ENCODE measurements at regions not wholly inside any gene's neighbourhood (a gene's known extent, or its start where the extent isn't known, plus 50 kb on each side); places are given as distances from the start of the nearest gene placed in this dataset.

DNA sequence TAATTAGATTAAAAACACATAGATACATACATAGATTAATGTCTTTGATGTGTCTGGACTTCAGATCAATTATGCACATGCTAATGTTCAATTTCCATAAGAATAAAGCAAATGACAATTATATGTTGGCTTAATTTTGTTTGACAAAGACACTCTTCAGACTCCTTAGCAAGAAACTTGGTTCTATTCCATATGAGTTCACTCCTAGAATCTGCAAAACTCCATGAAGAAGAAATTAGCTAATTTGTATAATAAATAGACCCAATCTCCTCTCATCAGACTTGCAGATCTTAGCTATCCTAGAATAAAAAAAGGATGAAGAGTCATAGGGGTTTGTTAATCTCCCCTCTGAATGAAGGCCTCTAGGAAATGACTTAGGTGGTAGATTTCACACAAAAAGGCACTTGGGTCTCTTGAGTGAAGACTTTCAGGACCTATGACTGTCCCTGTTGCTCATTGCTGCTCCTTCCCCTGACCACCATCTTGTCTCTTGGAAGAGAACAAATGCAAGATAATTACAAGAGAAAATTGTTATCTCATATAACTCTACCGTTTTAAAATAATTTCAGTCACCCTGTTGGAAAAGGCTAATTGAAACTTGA, 302.2 kb downstream of the EFNB2 start:
- Histone ChIP-seq H3K36me3 (ENCODE audit: insufficient read depth) (no peaks in the 10 kb centered on the region), H3K79me2 (replicated peaks; ENCODE audit: insufficient read depth) (no peaks in the 10 kb centered on the region), H3K9me2 (ENCODE audit: insufficient read depth) (no peaks in the 10 kb centered on the region), H3K4me1 (ENCODE audit: insufficient read depth) (peaks cover 17% of the 10 kb centered on the region), H3K27ac (ENCODE audit: low read depth) (peak overlapping the region; percentile 78), H3K4me2 (peak overlapping the region; percentile 0; the same call in 1 of the 2 replicates), H2AFZ (no peak overlapping the region), H4K20me1 (replicated peaks; ENCODE audit: insufficient read depth) (no peaks in the 10 kb centered on the region), H3F3A (replicated peaks; ENCODE audit: low read depth) (0 out of 2 replicates have a peak, but pooled peaks cover 6% of the 10 kb centered on the region), H3K4me3 (no peak overlapping the region), H3K27me3 (ENCODE audit: insufficient read depth) (no peaks in the 10 kb centered on the region)
- Mint-ChIP-seq H3K27ac (peak overlapping the region; percentile 79), H3K36me3 (ENCODE audit: low read depth) (peaks cover 3% of the 10 kb centered on the region; the same call in 1 of the 3 replicates), H3K4me3 (no peak overlapping the region), H3K9me3 (no peaks in the 10 kb centered on the region), H3K27me3 (ENCODE audit: insufficient read depth, low read depth, poor library complexity) (peaks cover 4% of the 10 kb centered on the region), H3K4me1 (peaks cover 28% of the 10 kb centered on the region)
- DNase-seq (ENCODE audit: low spot score) (peak; percentile 23), ATAC-seq (no peak)
- no peak for TF ChIP-seq REST (IDR thresholded peaks at IDR 0.05; ENCODE audit: unreplicated experiment)
- TF ChIP-seq, protein P1, sequence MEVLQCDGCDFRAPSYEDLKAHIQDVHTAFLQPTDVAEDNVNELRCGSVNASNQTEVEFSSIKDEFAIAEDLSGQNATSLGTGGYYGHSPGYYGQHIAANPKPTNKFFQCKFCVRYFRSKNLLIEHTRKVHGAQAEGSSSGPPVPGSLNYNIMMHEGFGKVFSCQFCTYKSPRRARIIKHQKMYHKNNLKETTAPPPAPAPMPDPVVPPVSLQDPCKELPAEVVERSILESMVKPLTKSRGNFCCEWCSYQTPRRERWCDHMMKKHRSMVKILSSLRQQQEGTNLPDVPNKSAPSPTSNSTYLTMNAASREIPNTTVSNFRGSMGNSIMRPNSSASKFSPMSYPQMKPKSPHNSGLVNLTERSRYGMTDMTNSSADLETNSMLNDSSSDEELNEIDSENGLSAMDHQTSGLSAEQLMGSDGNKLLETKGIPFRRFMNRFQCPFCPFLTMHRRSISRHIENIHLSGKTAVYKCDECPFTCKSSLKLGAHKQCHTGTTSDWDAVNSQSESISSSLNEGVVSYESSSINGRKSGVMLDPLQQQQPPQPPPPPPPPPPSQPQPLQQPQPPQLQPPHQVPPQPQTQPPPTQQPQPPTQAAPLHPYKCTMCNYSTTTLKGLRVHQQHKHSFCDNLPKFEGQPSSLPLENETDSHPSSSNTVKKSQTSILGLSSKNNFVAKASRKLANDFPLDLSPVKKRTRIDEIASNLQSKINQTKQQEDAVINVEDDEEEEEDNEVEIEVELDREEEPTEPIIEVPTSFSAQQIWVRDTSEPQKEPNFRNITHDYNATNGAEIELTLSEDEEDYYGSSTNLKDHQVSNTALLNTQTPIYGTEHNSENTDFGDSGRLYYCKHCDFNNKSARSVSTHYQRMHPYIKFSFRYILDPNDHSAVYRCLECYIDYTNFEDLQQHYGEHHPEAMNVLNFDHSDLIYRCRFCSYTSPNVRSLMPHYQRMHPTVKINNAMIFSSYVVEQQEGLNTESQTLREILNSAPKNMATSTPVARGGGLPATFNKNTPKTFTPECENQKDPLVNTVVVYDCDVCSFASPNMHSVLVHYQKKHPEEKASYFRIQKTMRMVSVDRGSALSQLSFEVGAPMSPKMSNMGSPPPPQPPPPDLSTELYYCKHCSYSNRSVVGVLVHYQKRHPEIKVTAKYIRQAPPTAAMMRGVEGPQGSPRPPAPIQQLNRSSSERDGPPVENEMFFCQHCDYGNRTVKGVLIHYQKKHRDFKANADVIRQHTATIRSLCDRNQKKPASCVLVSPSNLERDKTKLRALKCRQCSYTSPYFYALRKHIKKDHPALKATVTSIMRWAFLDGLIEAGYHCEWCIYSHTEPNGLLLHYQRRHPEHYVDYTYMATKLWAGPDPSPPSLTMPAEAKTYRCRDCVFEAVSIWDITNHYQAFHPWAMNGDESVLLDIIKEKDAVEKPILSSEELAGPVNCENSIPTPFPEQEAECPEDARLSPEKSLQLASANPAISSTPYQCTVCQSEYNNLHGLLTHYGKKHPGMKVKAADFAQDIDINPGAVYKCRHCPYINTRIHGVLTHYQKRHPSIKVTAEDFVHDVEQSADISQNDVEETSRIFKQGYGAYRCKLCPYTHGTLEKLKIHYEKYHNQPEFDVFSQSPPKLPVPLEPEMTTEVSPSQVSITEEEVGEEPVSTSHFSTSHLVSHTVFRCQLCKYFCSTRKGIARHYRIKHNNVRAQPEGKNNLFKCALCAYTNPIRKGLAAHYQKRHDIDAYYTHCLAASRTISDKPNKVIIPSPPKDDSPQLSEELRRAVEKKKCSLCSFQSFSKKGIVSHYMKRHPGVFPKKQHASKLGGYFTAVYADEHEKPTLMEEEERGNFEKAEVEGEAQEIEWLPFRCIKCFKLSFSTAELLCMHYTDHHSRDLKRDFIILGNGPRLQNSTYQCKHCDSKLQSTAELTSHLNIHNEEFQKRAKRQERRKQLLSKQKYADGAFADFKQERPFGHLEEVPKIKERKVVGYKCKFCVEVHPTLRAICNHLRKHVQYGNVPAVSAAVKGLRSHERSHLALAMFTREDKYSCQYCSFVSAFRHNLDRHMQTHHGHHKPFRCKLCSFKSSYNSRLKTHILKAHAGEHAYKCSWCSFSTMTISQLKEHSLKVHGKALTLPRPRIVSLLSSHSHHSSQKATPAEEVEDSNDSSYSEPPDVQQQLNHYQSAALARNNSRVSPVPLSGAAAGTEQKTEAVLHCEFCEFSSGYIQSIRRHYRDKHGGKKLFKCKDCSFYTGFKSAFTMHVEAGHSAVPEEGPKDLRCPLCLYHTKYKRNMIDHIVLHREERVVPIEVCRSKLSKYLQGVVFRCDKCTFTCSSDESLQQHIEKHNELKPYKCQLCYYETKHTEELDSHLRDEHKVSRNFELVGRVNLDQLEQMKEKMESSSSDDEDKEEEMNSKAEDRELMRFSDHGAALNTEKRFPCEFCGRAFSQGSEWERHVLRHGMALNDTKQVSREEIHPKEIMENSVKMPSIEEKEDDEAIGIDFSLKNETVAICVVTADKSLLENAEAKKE (CRISPR knock-in tag; IDR thresholded peaks at IDR 0.05) = peak; percentile 83; the same call in 1 of the 2 replicates
- TF ChIP-seq CREB1 (CRISPR knock-in tag; IDR thresholded peaks at IDR 0.05; ENCODE audit: low read depth) = no peak
- no peak for TF ChIP-seq EZH2 (IDR thresholded peaks at IDR 0.05; ENCODE audit: low read depth, unreplicated experiment)
- peak; percentile 64; the same call in 1 of the 2 replicates for TF ChIP-seq NANOG (IDR thresholded peaks at IDR 0.05; ENCODE audit: borderline replicate concordance)

Data from GM23338 (cell line).